ENCODE measurements at regions not wholly inside any gene's neighbourhood (a gene's known extent, or its start where the extent isn't known, plus 50 kb on each side); places are given as distances from the start of the nearest gene placed in this dataset.

- TF ChIP-seq CTCF (IDR thresholded peaks at IDR 0.05; ENCODE audit: low read depth, low read length): no peak
- DNase-seq (ENCODE audit: extremely low read depth, low read depth): no peak
Observed at GRCh38 chr21:18959817-18960216, 556.2 kb upstream of the TMPRSS15 start.

DNA sequence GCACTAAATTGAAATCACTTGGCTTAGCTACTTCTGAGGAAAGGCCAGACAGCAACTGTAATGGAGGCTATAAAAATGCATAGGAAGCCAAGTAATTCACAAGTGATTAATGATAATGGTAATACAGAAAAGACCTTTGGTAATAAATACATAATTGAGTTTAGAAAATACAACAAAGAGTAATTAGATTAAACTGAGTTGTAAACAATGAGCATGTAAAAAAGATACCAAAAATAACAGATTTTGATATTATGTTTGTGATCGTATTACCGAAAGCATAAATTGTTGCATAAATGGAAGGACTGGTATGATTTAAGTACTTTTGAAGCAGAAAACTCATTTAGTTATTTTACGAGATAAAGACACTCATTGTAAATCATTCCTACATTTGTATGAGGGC is 556.7 kb upstream of the TMPRSS15 start:
- no peak for TF ChIP-seq CTCF (IDR thresholded peaks at IDR 0.05; ENCODE audit: low read depth, low read length)
- no peak for DNase-seq (ENCODE audit: extremely low read depth, low read depth)

DNA sequence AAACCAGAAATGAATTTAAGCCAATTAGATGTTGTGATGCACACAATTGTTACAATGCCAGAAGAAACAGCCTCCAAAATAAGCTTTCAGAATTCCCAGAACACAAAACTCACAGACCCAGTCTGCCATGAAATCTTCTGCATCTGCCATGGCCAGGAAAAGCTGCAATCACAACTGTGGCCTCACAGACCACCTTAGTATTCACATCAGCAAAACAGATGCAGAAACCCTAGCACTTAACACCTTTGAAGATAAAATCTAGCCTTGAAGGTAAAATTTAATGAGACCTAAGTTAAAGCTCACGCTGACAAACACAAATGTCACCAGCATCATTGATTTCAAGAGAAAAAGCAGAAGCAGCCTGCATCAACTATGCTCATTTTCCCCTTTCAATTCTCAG is 566.8 kb upstream of the TMPRSS15 start:
- no peak for TF ChIP-seq CTCF (IDR thresholded peaks at IDR 0.05; ENCODE audit: low read depth, low read length)
- DNase-seq (ENCODE audit: extremely low read depth, low read depth): no peak

GRCh38 chr21:18970941-18971340 is 567.4 kb upstream of the TMPRSS15 start:
- DNase-seq (ENCODE audit: extremely low read depth, low read depth): no peak
- no peak for TF ChIP-seq CTCF (IDR thresholded peaks at IDR 0.05; ENCODE audit: low read depth, low read length)

DNA sequence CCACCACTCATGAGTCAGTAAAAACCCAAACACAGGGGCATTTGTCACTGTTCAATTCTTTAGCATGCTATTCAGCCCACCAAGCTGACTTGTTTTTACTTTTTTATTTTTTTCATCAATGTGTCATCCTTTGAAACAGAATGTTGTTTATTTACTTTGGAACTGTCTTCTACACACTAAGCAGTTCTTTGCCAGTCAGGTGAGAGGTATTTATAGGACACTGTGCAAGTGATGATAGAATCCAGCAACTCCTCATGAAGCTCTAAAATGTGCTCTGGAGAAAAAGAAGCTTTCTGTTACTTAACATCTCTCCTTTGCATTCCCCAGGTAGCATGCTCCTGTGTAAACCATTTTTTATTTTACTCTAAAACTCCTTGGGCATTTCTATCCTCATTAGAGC is 582.0 kb upstream of the TMPRSS15 start:
- no peak for TF ChIP-seq CTCF (IDR thresholded peaks at IDR 0.05; ENCODE audit: low read depth, low read length)
- DNase-seq (ENCODE audit: extremely low read depth, low read depth): no peak

DNA sequence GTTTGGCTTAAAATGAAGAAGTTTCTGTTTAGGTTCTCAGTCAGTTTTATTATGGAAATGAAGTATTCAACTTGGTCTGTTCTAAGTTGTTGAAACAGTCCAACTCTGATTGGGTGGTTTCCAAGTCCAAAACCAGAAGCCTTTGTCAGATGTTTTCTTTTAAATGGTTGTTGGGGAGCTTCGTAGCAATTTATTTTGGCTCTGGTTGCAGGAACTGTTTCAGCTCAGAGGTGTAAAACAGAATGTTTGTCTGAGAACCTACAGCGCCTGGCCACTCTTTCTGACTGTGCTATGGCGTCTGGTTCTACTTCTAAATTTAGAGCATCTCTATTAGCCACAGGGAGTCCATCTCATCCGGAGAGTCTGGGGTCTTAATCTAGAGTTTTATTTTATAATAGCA is 582.6 kb upstream of the TMPRSS15 start:
- TF ChIP-seq CTCF (IDR thresholded peaks at IDR 0.05; ENCODE audit: low read depth, low read length): no peak
- no peak for DNase-seq (ENCODE audit: extremely low read depth, low read depth)

GRCh38 chr21:18987520-18988026 is 584.0 kb upstream of the TMPRSS15 start:
- TF ChIP-seq CTCF (IDR thresholded peaks at IDR 0.05; ENCODE audit: low read depth, low read length): no peak
- no peak for DNase-seq (ENCODE audit: extremely low read depth, low read depth)
